ENCODE measurements at regions not wholly inside any gene's neighbourhood (a gene's known extent, or its start where the extent isn't known, plus 50 kb on each side); places are given as distances from the start of the nearest gene placed in this dataset.

DNA sequence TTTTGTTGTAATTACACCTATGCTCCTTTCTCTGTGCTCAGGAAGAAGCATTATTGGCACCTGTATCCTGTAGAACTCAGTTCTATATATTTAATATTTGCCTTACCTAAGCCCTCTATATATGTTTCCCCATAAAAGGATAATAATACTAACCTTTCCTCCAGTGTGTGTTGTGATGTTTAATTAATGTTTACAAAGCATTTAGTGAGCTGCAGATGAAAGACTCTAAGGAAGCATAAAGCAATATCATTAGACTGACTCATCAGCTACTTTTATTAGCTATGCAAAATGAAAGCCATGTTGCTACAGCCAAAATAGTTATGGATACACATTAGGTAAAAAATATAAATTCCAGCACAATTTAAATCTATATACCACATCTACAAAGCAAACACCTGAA lies 93.6 kb upstream of the PTPN13 start:
- Mint-ChIP-seq H3K4me1 (ENCODE audit: low read depth) (peaks cover 5% of the 10 kb centered on the region), H3K36me3 (ENCODE audit: low read depth) (no peaks in the 10 kb centered on the region), H3K27me3 (ENCODE audit: low read depth) (no peaks in the 10 kb centered on the region), H3K27ac (ENCODE audit: unreplicated experiment) (no peak overlapping the region), H3K9me3 (ENCODE audit: low read depth) (no peaks in the 10 kb centered on the region), H3K4me3 (ENCODE audit: unreplicated experiment) (no peak overlapping the region)
- no peak for DNase-seq (ENCODE audit: low spot score)
- TF ChIP-seq, protein P1, sequence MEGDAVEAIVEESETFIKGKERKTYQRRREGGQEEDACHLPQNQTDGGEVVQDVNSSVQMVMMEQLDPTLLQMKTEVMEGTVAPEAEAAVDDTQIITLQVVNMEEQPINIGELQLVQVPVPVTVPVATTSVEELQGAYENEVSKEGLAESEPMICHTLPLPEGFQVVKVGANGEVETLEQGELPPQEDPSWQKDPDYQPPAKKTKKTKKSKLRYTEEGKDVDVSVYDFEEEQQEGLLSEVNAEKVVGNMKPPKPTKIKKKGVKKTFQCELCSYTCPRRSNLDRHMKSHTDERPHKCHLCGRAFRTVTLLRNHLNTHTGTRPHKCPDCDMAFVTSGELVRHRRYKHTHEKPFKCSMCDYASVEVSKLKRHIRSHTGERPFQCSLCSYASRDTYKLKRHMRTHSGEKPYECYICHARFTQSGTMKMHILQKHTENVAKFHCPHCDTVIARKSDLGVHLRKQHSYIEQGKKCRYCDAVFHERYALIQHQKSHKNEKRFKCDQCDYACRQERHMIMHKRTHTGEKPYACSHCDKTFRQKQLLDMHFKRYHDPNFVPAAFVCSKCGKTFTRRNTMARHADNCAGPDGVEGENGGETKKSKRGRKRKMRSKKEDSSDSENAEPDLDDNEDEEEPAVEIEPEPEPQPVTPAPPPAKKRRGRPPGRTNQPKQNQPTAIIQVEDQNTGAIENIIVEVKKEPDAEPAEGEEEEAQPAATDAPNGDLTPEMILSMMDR (IDR thresholded peaks at IDR 0.05) = no peak

DNA sequence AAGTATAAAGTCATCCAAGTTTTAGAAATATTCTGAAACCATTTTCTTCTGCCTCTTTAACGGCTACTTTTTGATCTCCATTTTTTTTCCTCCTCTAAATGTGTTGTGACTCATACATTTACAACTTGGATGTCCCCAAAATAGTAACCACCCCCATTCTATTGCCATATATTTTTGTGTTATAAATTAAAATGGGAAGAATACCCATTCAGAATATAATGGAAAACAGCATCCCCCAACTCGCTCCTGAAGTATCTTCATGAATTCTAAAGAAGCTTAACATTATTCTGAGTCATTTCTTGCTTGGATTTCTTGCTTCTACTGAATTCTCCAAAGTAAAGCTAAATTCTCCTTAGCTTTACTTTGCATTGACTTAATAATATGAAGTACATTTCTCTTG lies 92.0 kb upstream of the PTPN13 start:
- H3K4me3 Mint-ChIP-seq (ENCODE audit: unreplicated experiment) = no peak overlapping the region

DNA sequence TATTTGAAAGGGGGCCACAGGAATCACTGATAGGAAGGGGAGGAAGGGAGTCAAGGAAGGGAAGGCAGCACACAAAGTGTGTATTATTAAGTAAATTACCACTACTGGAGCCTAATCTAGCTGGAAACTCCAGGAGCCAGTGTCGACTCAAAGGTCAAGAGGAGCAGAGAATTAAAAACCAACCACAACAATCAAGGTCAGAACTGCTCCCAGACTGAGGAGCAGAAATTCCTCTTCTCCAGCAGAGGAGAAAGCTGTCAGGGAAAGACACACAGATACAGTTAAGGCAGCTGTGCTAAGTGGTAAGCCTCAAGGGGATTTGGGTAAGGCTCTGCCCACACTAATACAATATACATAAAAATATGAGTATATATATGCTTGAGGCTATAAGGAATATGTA lies 87.5 kb upstream of the PTPN13 start:
- no peak overlapping the region for H3K4me3 Mint-ChIP-seq (ENCODE audit: unreplicated experiment)
- H3K27me3 Mint-ChIP-seq (ENCODE audit: low read depth) = no peaks in the 10 kb centered on the region
- TF ChIP-seq, protein P1 (IDR thresholded peaks at IDR 0.05) = no peak
- DNase-seq (ENCODE audit: low spot score) = no peak
- H3K27ac Mint-ChIP-seq (ENCODE audit: unreplicated experiment) = no peak overlapping the region
- H3K4me1 Mint-ChIP-seq (ENCODE audit: low read depth) = peaks cover 20% of the 10 kb centered on the region
- no peaks in the 10 kb centered on the region for H3K9me3 Mint-ChIP-seq (ENCODE audit: low read depth)
- no peaks in the 10 kb centered on the region for H3K36me3 Mint-ChIP-seq (ENCODE audit: low read depth)

More for the DNA sequence above, 92.0 kb upstream of the PTPN13 start:
- no peaks in the 10 kb centered on the region for H3K27me3 Mint-ChIP-seq (ENCODE audit: low read depth)
- no peak overlapping the region for H3K27ac Mint-ChIP-seq (ENCODE audit: unreplicated experiment)
- H3K4me1 Mint-ChIP-seq (ENCODE audit: low read depth) = peaks cover 6% of the 10 kb centered on the region
- no peaks in the 10 kb centered on the region for H3K36me3 Mint-ChIP-seq (ENCODE audit: low read depth)
- H3K9me3 Mint-ChIP-seq (ENCODE audit: low read depth) = no peaks in the 10 kb centered on the region
- DNase-seq (ENCODE audit: low spot score) = no peak
- TF ChIP-seq, protein P1 (IDR thresholded peaks at IDR 0.05) = no peak

DNA sequence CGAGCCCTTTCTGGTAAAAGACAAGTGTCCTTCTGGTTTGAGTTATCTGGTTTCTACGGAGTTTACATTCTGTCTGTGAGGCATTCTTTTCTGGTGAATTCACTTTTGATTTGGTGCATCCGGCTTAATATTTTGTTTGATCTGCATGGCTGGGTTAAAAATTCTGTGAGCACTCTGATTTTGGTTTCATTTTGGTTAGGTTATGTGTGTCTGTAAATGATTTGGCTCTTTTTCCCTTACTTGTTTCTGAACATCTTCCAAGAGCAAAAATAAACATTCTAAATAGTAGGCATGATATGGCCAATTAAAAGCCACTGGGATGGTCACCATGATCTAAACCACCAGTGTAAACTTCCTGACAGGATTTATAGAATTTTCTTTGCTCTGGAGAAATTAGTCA lies 85.7 kb upstream of the PTPN13 start:
- TF ChIP-seq, protein P1 (IDR thresholded peaks at IDR 0.05) = no peak
- DNase-seq (ENCODE audit: low spot score) = no peak
- H3K27me3 Mint-ChIP-seq (ENCODE audit: low read depth) = no peaks in the 10 kb centered on the region
- H3K4me3 Mint-ChIP-seq (ENCODE audit: unreplicated experiment) = peak overlapping the region; percentile 11
- no peaks in the 10 kb centered on the region for H3K36me3 Mint-ChIP-seq (ENCODE audit: low read depth)
- H3K27ac Mint-ChIP-seq (ENCODE audit: unreplicated experiment) = peak overlapping the region; percentile 13
- H3K4me1 Mint-ChIP-seq (ENCODE audit: low read depth) = peaks cover 20% of the 10 kb centered on the region
- no peaks in the 10 kb centered on the region for H3K9me3 Mint-ChIP-seq (ENCODE audit: low read depth)

DNA sequence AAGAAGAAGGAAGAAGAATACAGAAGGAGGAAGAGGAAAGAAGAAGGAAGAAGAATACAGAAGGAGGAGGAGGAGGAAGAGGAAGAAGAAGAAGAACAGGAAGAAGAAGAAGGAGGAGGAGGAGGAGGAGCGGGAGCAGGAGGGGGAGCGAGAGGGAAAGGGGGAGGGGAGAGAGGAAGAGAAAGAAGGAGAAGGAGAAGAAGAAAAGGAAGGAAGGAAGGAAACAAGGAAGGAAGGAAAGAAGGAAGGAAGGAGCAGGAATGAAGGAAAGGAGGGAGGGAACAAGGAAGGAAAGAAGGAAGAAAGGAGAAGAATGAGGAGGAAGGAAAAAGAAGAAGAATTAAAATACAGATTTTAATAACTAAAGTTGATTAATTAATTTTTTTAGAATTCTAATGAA lies 82.5 kb upstream of the PTPN13 start:
- TF ChIP-seq, protein P1 (IDR thresholded peaks at IDR 0.05) = no peak

More for the DNA sequence above, 82.5 kb upstream of the PTPN13 start:
- no peaks in the 10 kb centered on the region for H3K27me3 Mint-ChIP-seq (ENCODE audit: low read depth)
- no peak overlapping the region for H3K4me3 Mint-ChIP-seq (ENCODE audit: unreplicated experiment)
- H3K36me3 Mint-ChIP-seq (ENCODE audit: low read depth) = no peaks in the 10 kb centered on the region
- H3K9me3 Mint-ChIP-seq (ENCODE audit: low read depth) = peaks cover 13% of the 10 kb centered on the region
- H3K4me1 Mint-ChIP-seq (ENCODE audit: low read depth) = peaks cover 17% of the 10 kb centered on the region
- H3K27ac Mint-ChIP-seq (ENCODE audit: unreplicated experiment) = no peak overlapping the region
- no peak for DNase-seq (ENCODE audit: low spot score)

All from chondrocyte (in vitro differentiated cells).